ENCODE measurements at regions not wholly inside any gene's neighbourhood (a gene's known extent, or its start where the extent isn't known, plus 50 kb on each side); places are given as distances from the start of the nearest gene placed in this dataset.

DNA sequence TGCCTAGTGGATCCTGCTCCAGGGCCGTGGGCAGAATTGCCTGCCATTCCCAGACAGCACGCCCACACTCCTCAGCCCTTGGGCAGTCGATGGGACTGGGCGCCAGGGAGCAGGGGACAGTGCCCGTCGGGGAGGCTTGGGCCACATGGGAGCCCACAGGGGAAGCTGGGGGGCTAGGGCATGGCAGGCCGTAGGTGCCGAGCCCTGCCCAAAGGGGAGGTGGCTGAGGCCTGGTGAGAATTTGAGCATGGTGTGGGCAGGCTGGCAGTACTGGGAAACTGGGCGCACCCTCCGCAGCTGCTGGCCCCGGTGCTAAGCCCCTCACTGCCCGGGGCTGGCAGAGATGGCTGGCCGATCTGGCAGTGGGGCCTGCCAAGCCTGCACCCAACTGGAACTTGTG, 1225.9 kb upstream of the EPHA6 start:
- no peak overlapping the region for H3K4me3 ChIP-seq (ENCODE audit: low read length)
- no peaks in the 10 kb centered on the region for H3K4me1 ChIP-seq (ENCODE audit: insufficient read depth, low read length)
- H3K4me2 ChIP-seq (ENCODE audit: low read length) = no peak overlapping the region
- ChIA-PET CTCF (no interaction called here), POLR2A (ENCODE audit: unreplicated experiment) (no interaction called here)
- no peak for ATAC-seq
- no peak for TF ChIP-seq CTCF (conservative IDR thresholded peaks at IDR 0.05; ENCODE audit: low read depth, low read length)
- TF ChIP-seq EZH2phosphoT487 (IDR thresholded peaks at IDR 0.05; ENCODE audit: borderline replicate concordance, low read length) = no peak
- no peak for TF ChIP-seq EZH2 (IDR thresholded peaks at IDR 0.05; ENCODE audit: low read length, unreplicated experiment)
- H3K9ac ChIP-seq (ENCODE audit: low read length) = no peak overlapping the region
- no peaks in the 10 kb centered on the region for H3K36me3 ChIP-seq (ENCODE audit: low read depth, low read length)
- H3K27ac ChIP-seq (ENCODE audit: low read length) = no peak overlapping the region
- H3K79me2 ChIP-seq (ENCODE audit: low read length) = no peaks in the 10 kb centered on the region
- H3F3A ChIP-seq (ENCODE audit: low read length, unreplicated experiment) = no peaks in the 10 kb centered on the region
- H3K27me3 ChIP-seq (ENCODE audit: low read length) = no peaks in the 10 kb centered on the region
- H3K9me2 ChIP-seq (replicated peaks; ENCODE audit: low read length) = no peaks in the 10 kb centered on the region
- DNase-seq = no peak
- no TSS peak for BruUV-seq (replicated peaks)
- no peak overlapping the region for H2AFZ ChIP-seq (ENCODE audit: low read length)
- intact Hi-C loops (cut with micrococcal nuclease) = no loop called here
- H4K20me1 ChIP-seq (ENCODE audit: low read length) = no peaks in the 10 kb centered on the region
- H3K9me3 ChIP-seq (ENCODE audit: low read length) = no peaks in the 10 kb centered on the region

- ChIA-PET POLR2A (ENCODE audit: unreplicated experiment) (no interaction called here), CTCF (no interaction called here)
- no peak for ATAC-seq
- Histone ChIP-seq H3K9me3 (ENCODE audit: low read length) (no peaks in the 10 kb centered on the region), H3K9me2 (replicated peaks; ENCODE audit: low read length) (no peaks in the 10 kb centered on the region), H2AFZ (ENCODE audit: low read length) (no peak overlapping the region), H3F3A (ENCODE audit: low read length, unreplicated experiment) (no peaks in the 10 kb centered on the region), H4K20me1 (ENCODE audit: low read length) (no peaks in the 10 kb centered on the region), H3K79me2 (ENCODE audit: low read length) (no peaks in the 10 kb centered on the region), H3K27me3 (ENCODE audit: low read length) (no peaks in the 10 kb centered on the region), H3K4me3 (ENCODE audit: low read length) (no peak overlapping the region), H3K4me2 (ENCODE audit: low read length) (no peak overlapping the region), H3K27ac (ENCODE audit: low read length) (no peak overlapping the region), H3K9ac (ENCODE audit: low read length) (no peak overlapping the region), H3K36me3 (ENCODE audit: low read depth, low read length) (no peaks in the 10 kb centered on the region), H3K4me1 (ENCODE audit: insufficient read depth, low read length) (no peaks in the 10 kb centered on the region)
- no peak for DNase-seq
- TF ChIP-seq EZH2 (IDR thresholded peaks at IDR 0.05; ENCODE audit: low read length, unreplicated experiment) (no peak), CTCF (conservative IDR thresholded peaks at IDR 0.05; ENCODE audit: low read depth, low read length) (no peak), EZH2phosphoT487 (IDR thresholded peaks at IDR 0.05; ENCODE audit: borderline replicate concordance, low read length) (no peak)
- BruUV-seq (replicated peaks) = no TSS peak
- intact Hi-C loops (cut with micrococcal nuclease) = no loop called here
These were observed 1218.8 kb upstream of the EPHA6 start for GRCh38 chr3:95595416-95596075.

- ChIA-PET POLR2A (ENCODE audit: unreplicated experiment) (no interaction called here), CTCF (no interaction called here)
- no peaks in the 10 kb centered on the region for H3F3A ChIP-seq (ENCODE audit: low read length, unreplicated experiment)
- H3K4me2 ChIP-seq (ENCODE audit: low read length) = no peak overlapping the region
- DNase-seq (no peak), ATAC-seq (no peak)
- H4K20me1 ChIP-seq (ENCODE audit: low read length) = no peaks in the 10 kb centered on the region
- H3K4me1 ChIP-seq (ENCODE audit: insufficient read depth, low read length) = peaks cover 9% of the 10 kb centered on the region
- no peak overlapping the region for H3K4me3 ChIP-seq (ENCODE audit: low read length)
- H3K36me3 ChIP-seq (ENCODE audit: low read depth, low read length) = no peaks in the 10 kb centered on the region
- H3K9me2 ChIP-seq (replicated peaks; ENCODE audit: low read length) = no peaks in the 10 kb centered on the region
- intact Hi-C loops (cut with micrococcal nuclease) = no loop called here
- TF ChIP-seq EZH2phosphoT487 (IDR thresholded peaks at IDR 0.05; ENCODE audit: borderline replicate concordance, low read length) (no peak), EZH2 (IDR thresholded peaks at IDR 0.05; ENCODE audit: low read length, unreplicated experiment) (no peak), CTCF (conservative IDR thresholded peaks at IDR 0.05; ENCODE audit: low read depth, low read length) (no peak)
- H3K9me3 ChIP-seq (ENCODE audit: low read length) = 0 out of 2 replicates have a peak, but pooled peaks cover 9% of the 10 kb centered on the region
- H2AFZ ChIP-seq (ENCODE audit: low read length) = no peak overlapping the region
- BruUV-seq (replicated peaks) = no TSS peak
- H3K79me2 ChIP-seq (ENCODE audit: low read length) = no peaks in the 10 kb centered on the region
- H3K27me3 ChIP-seq (ENCODE audit: low read length) = no peaks in the 10 kb centered on the region
- no peak overlapping the region for H3K27ac ChIP-seq (ENCODE audit: low read length)
- no peak overlapping the region for H3K9ac ChIP-seq (ENCODE audit: low read length)
These were observed 1206.5 kb upstream of the EPHA6 start for GRCh38 chr3:95607926-95608325.

Measured in PC-3 (cell line).